ENCODE measurements at regions not wholly inside any gene's neighbourhood (a gene's known extent, or its start where the extent isn't known, plus 50 kb on each side); places are given as distances from the start of the nearest gene placed in this dataset.

- H3K18ac ChIP-seq (ENCODE audit: low read depth, low read length): no peak overlapping the region
- no peaks in the 10 kb centered on the region for H3K36me3 ChIP-seq (ENCODE audit: control insufficient read depth, insufficient read depth, low read length)
- H4K8ac ChIP-seq (ENCODE audit: low read depth in 2 of 2, low read length in 2 of 2): no peak overlapping the region
- H3K9me1 ChIP-seq (ENCODE audit: insufficient read depth, low read length): peaks cover 9% of the 10 kb centered on the region
- H3K4me3 ChIP-seq (ENCODE audit: insufficient read depth, low read depth, low read length): no peak overlapping the region
- H3K79me1 ChIP-seq (ENCODE audit: low read depth in 1 of 2, low read length in 2 of 2): no peaks in the 10 kb centered on the region
- no peak overlapping the region for H3K23ac ChIP-seq (ENCODE audit: low read depth, low read length)
- peaks cover 8% of the 10 kb centered on the region for H3K4me1 ChIP-seq (ENCODE audit: control insufficient read depth, insufficient read depth, low read length)
- no peak overlapping the region for H3K4me2 ChIP-seq (ENCODE audit: low read depth, low read length)
- H3K9me3 ChIP-seq (ENCODE audit: control insufficient read depth, insufficient read depth, low read length): peaks cover 3% of the 10 kb centered on the region; the same call in 1 of the 2 replicates
- dilution Hi-C loops (cut with HindIII; ENCODE audit: low sequenced_read_pairs, unreplicated experiment) (no loop called here), intact Hi-C loops (cut with micrococcal nuclease) (no loop called here), in situ Hi-C loops (cut with MboI; ENCODE audit: low sequenced_read_pairs) (no loop called here)
- H3K9ac ChIP-seq (ENCODE audit: low read depth, low read length): no peak overlapping the region
- no peak for ATAC-seq (ENCODE audit: low read depth)
- no peak overlapping the region for H2AK9ac ChIP-seq (replicated peaks; ENCODE audit: low read depth, low read length, poor library complexity)
- no peak overlapping the region for H4K5ac ChIP-seq (ENCODE audit: low read depth, low read length)
- H2AFZ ChIP-seq (replicated peaks; ENCODE audit: low read length, poor library complexity): no peak overlapping the region
- ChIA-PET CTCF (interaction anchor here (1.2 to 1.7 kb wide), 2 partner anchors 33 to 451 kb away, joined by 3 to 10 read pairs; no protein-coding TSS in a partner anchor), POLR2A (ENCODE audit: unreplicated experiment) (no interaction called here)
- H3K14ac ChIP-seq (replicated peaks; ENCODE audit: low read depth, low read length): no peak overlapping the region
- H3K27ac ChIP-seq (ENCODE audit: insufficient read depth, low read length): peak overlapping the region; percentile 49; the same call in 1 of the 2 replicates
- H4K91ac ChIP-seq (ENCODE audit: insufficient read depth, low read depth, low read length): no peak overlapping the region; the same call in 1 of the 2 replicates
- 90% methylated on average over 4 of the region's 9 CpGs; no CpG with 5 or more reads in 1 of the 2 experiments for WGBS, 2 experiments (ENCODE audit: extremely low coverage in 2 of 2, insufficient read length in 1 of 2)
- no peak for DNase-seq
- H2BK120ac ChIP-seq (ENCODE audit: low read depth, low read length): peak overlapping the region; percentile 70; the same call in 1 of the 2 replicates
- peak overlapping the region; percentile 82; the same call in 1 of the 2 replicates for H2AK5ac ChIP-seq (ENCODE audit: low read depth, low read length)
- BruUV-seq (replicated peaks): no TSS peak
- H3K4ac ChIP-seq (ENCODE audit: low read depth, low read length): no peak overlapping the region
- H2BK5ac ChIP-seq (ENCODE audit: low read depth, low read length, poor library complexity, severe bottlenecking): no peak overlapping the region
- no peaks in the 10 kb centered on the region for H4K20me1 ChIP-seq (ENCODE audit: insufficient read depth, low read length)
- no peak overlapping the region for H3K56ac ChIP-seq (ENCODE audit: extremely low read depth, insufficient read depth, low read length)
- no peak for TF ChIP-seq BHLHE40 (IDR thresholded peaks at IDR 0.05; ENCODE audit: low read depth, low read length)
- no peak for TF ChIP-seq NFE2L2 (IDR thresholded peaks at IDR 0.05; ENCODE audit: low read depth, low read length)
- no peak for TF ChIP-seq CHD1 (IDR thresholded peaks at IDR 0.05; ENCODE audit: low read depth, low read length)
- TF ChIP-seq, protein P1, sequence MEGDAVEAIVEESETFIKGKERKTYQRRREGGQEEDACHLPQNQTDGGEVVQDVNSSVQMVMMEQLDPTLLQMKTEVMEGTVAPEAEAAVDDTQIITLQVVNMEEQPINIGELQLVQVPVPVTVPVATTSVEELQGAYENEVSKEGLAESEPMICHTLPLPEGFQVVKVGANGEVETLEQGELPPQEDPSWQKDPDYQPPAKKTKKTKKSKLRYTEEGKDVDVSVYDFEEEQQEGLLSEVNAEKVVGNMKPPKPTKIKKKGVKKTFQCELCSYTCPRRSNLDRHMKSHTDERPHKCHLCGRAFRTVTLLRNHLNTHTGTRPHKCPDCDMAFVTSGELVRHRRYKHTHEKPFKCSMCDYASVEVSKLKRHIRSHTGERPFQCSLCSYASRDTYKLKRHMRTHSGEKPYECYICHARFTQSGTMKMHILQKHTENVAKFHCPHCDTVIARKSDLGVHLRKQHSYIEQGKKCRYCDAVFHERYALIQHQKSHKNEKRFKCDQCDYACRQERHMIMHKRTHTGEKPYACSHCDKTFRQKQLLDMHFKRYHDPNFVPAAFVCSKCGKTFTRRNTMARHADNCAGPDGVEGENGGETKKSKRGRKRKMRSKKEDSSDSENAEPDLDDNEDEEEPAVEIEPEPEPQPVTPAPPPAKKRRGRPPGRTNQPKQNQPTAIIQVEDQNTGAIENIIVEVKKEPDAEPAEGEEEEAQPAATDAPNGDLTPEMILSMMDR (conservative IDR thresholded peaks at IDR 0.05; ENCODE audit: low read depth, low read length): no peak
- no peak for TF ChIP-seq RFX5 (IDR thresholded peaks at IDR 0.05; ENCODE audit: low read depth, low read length)
- TF ChIP-seq RAD21 (IDR thresholded peaks at IDR 0.05; ENCODE audit: low read length): no peak
- no peak for TF ChIP-seq SMC3 (IDR thresholded peaks at IDR 0.05; ENCODE audit: low read depth, low read length)
- no peak for TF ChIP-seq RCOR1 (IDR thresholded peaks at IDR 0.05; ENCODE audit: insufficient replicate concordance, low read length)
- TF ChIP-seq, protein P2, sequence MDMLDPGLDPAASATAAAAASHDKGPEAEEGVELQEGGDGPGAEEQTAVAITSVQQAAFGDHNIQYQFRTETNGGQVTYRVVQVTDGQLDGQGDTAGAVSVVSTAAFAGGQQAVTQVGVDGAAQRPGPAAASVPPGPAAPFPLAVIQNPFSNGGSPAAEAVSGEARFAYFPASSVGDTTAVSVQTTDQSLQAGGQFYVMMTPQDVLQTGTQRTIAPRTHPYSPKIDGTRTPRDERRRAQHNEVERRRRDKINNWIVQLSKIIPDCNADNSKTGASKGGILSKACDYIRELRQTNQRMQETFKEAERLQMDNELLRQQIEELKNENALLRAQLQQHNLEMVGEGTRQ (IDR thresholded peaks at IDR 0.05; ENCODE audit: low read depth, low read length): no peak
- TF ChIP-seq CEBPB (IDR thresholded peaks at IDR 0.05; ENCODE audit: low read depth, low read length): no peak
- TF ChIP-seq FOS (IDR thresholded peaks at IDR 0.05; ENCODE audit: low read depth, low read length): no peak
- TF ChIP-seq MXI1 (IDR thresholded peaks at IDR 0.05; ENCODE audit: borderline replicate concordance, low read depth, low read length): no peak
- H3K27me3 ChIP-seq (ENCODE audit: control insufficient read depth, insufficient read depth, low read length): no peaks in the 10 kb centered on the region; the same call in 1 of the 2 replicates
- 0 out of 2 replicates have a peak overlapping the region, but pooled peaks have one; percentile 5 for H2BK20ac ChIP-seq (ENCODE audit: low read depth, low read length)
- H2BK15ac ChIP-seq (ENCODE audit: low read depth, low read length): no peak overlapping the region
Measured at GRCh38 chr3:150216866-150217600, 191.1 kb upstream of the TSC22D2 start.

All from IMR-90 (cell line).